SK-N-SH treated with all-trans-retinoic acid at 6 μM for 48 hours (cell line): ENCODE measurements at regions not wholly inside any gene's neighbourhood (a gene's known extent, or its start where the extent isn't known, plus 50 kb on each side); places are given as distances from the start of the nearest gene placed in this dataset.

Source experiments
- ATAC-seq: fragments of 200-7000 bp; cut with Tn5 transposase; 3 replicates; pipeline ENCODE4 v1.9.1; 2020; ENCODE audit warnings: mild to moderate bottlenecking, moderate library complexity
- ARNTL ChIP-seq: fragments of 450-650 bp; formaldehyde crosslinking; IDR thresholded peaks from 2 replicates; pipeline ENCODE4 v1.5.0; 2020; ENCODE audit warnings: low read depth, mild to moderate bottlenecking, moderate library complexity, borderline replicate concordance
- BACH2 ChIP-seq: fragments of 250-450 bp; sonication (Bioruptor Pico); IDR thresholded peaks from 2 replicates; pipeline ENCODE4 v1.9.0; 2021; ENCODE audit warnings: mild to moderate bottlenecking, borderline replicate concordance
- CSDC2 ChIP-seq: fragments of 250-450 bp; sonication (Bioruptor Pico); IDR thresholded peaks from 2 replicates; pipeline ENCODE4 v1.5.0; 2020; ENCODE audit warnings: mild to moderate bottlenecking, moderate library complexity
- ESRRG ChIP-seq: fragments of 250-450 bp; sonication (Bioruptor Pico); IDR thresholded peaks from 2 replicates; pipeline ENCODE4 v1.6.1; 2021; ENCODE audit warnings: mild to moderate bottlenecking
- GLIS3 ChIP-seq: fragments of 250-450 bp; sonication (Bioruptor Pico); IDR thresholded peaks from 2 replicates; pipeline ENCODE4 v1.5.0; 2020; ENCODE audit warnings: mild to moderate bottlenecking, moderate library complexity
- ISL1 ChIP-seq: fragments of 250-450 bp; sonication (Bioruptor Pico); IDR thresholded peaks from 2 replicates; pipeline ENCODE4 v2.1.2; 2022; ENCODE audit warnings: mild to moderate bottlenecking, moderate library complexity
- OSR1 ChIP-seq: fragments of 250-450 bp; sonication (Bioruptor Pico); IDR thresholded peaks from 2 replicates; pipeline ENCODE4 v1.8.0; 2022; ENCODE audit warnings: moderate library complexity, mild to moderate bottlenecking, inconsistent platforms
- PATZ1 ChIP-seq: fragments of 250-450 bp; sonication (Bioruptor Pico); IDR thresholded peaks from 2 replicates; pipeline ENCODE4 v1.8.0; 2020; ENCODE audit warnings: mild to moderate bottlenecking, moderate library complexity, borderline replicate concordance
- PPARA ChIP-seq: fragments of 250-450 bp; sonication (Bioruptor Pico); IDR thresholded peaks from 2 replicates; pipeline ENCODE4 v1.5.0; 2020; ENCODE audit warnings: mild to moderate bottlenecking, borderline replicate concordance
- RARB ChIP-seq: fragments of 250-450 bp; sonication (Bioruptor Pico); IDR thresholded peaks from 2 replicates; pipeline ENCODE4 v1.8.0; 2021; ENCODE audit warnings: mild to moderate bottlenecking, moderate library complexity
- SNAI2 ChIP-seq: fragments of 250-450 bp; sonication (Bioruptor Pico); IDR thresholded peaks from 2 replicates; pipeline ENCODE4 v1.5.0; 2020; ENCODE audit warnings: mild to moderate bottlenecking, moderate library complexity
- TCF4 ChIP-seq: fragments of 250-450 bp; sonication (Bioruptor Pico); IDR thresholded peaks from 2 replicates; pipeline ENCODE4 v1.8.0; 2021; ENCODE audit warnings: mild to moderate bottlenecking, moderate library complexity, borderline replicate concordance
- TOX ChIP-seq: fragments of 250-450 bp; sonication (Bioruptor Pico); IDR thresholded peaks from 2 replicates; pipeline ENCODE4 v1.8.0; 2021; ENCODE audit warnings: mild to moderate bottlenecking, moderate library complexity, borderline replicate concordance
- TSHZ2 ChIP-seq: fragments of 250-450 bp; sonication (Bioruptor Pico); IDR thresholded peaks from 2 replicates; pipeline ENCODE4 v1.5.0; 2020; ENCODE audit warnings: mild to moderate bottlenecking, moderate library complexity
- ZC3H10 ChIP-seq: fragments of 250-450 bp; sonication (Bioruptor Pico); IDR thresholded peaks from 2 replicates; pipeline ENCODE4 v1.5.1; 2021; ENCODE audit warnings: mild to moderate bottlenecking, moderate library complexity
- ZFP3 ChIP-seq: fragments of 250-450 bp; sonication (Bioruptor Pico); IDR thresholded peaks from 2 replicates; pipeline ENCODE4 v1.5.0; 2020; ENCODE audit warnings: mild to moderate bottlenecking, moderate library complexity
- ZNF565 ChIP-seq: fragments of 450-650 bp; formaldehyde crosslinking; conservative IDR thresholded peaks from 2 replicates; pipeline ENCODE4 v1.5.0; 2020; ENCODE audit warnings: low read depth, mild to moderate bottlenecking, moderate library complexity
- ZNF70 ChIP-seq: fragments of 450-650 bp; formaldehyde crosslinking; IDR thresholded peaks from 2 replicates; pipeline ENCODE4 v1.5.0; 2020; ENCODE audit warnings: mild to moderate bottlenecking, moderate library complexity
- ZNF8 ChIP-seq: fragments of 450-650 bp; formaldehyde crosslinking; IDR thresholded peaks from 2 replicates; pipeline ENCODE4 v1.5.0; 2020; ENCODE audit warnings: mild to moderate bottlenecking, moderate library complexity
- TF ChIP-seq, protein P1 (sequence below): fragments of 250-450 bp; sonication (Bioruptor Pico); IDR thresholded peaks from 2 replicates; pipeline ENCODE4 v1.5.1; 2021; ENCODE audit warnings: mild to moderate bottlenecking, moderate library complexity
- TF ChIP-seq, protein P2 (sequence below): fragments of 250-450 bp; sonication (Bioruptor Pico); IDR thresholded peaks from 2 replicates; pipeline ENCODE4 v1.8.0; 2021; ENCODE audit warnings: low read depth, mild to moderate bottlenecking, moderate library complexity, borderline replicate concordance

DNA sequence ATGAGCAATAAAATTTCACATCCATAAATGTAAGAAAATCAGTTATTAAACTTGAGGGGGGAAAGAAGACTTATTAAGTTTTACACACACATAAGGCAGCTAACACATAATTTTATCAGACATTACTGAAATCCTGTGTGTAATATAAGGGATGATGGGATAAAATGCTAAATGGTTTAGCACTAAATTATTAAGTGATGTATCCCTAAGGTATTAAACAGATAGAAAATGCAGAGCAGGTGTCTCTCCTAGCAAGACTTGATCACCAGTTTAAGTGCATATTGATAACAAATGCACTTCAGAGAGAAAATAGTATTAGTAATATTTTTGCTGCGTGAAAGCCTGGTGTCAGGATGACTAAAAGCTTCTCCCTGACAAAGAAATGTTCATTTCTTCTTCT lies 172.8 kb upstream of the ZFP64 start (continued):
- TF ChIP-seq PPARA (CRISPR knock-in tag), result no peak

DNA sequence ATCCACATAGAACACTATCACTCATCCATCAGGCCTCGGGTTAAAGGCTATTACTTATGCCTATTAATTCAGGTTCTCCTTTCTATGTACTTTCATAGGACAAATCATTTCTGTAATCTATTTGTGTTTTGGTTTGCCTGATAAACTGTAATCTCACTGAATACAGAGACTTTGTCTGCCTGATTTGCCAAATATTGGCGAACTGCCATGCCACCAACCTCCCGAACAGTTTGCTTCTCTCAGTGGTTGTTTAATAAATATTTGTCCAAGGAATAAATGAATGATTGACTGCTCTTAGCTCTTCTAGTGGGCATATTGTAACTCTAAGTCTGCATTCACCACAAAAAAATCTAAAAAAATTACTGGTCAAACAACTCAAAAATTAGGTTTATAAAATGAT lies 170.1 kb upstream of the ZFP64 start:
- TF ChIP-seq SNAI2 (CRISPR knock-in tag), result no peak
- TF ChIP-seq PPARA (CRISPR knock-in tag), result no peak
- TF ChIP-seq OSR1 (CRISPR knock-in tag), result no peak
- TF ChIP-seq GLIS3 (CRISPR knock-in tag), result no peak
- no peak for TF ChIP-seq BACH2 (CRISPR knock-in tag)
- TF ChIP-seq PATZ1 (CRISPR knock-in tag), result no peak
- no peak for TF ChIP-seq ESRRG (CRISPR knock-in tag)
- TF ChIP-seq ZNF70 (CRISPR knock-in tag), result no peak
- TF ChIP-seq ISL1 (CRISPR knock-in tag), result no peak
- TF ChIP-seq, protein P1, sequence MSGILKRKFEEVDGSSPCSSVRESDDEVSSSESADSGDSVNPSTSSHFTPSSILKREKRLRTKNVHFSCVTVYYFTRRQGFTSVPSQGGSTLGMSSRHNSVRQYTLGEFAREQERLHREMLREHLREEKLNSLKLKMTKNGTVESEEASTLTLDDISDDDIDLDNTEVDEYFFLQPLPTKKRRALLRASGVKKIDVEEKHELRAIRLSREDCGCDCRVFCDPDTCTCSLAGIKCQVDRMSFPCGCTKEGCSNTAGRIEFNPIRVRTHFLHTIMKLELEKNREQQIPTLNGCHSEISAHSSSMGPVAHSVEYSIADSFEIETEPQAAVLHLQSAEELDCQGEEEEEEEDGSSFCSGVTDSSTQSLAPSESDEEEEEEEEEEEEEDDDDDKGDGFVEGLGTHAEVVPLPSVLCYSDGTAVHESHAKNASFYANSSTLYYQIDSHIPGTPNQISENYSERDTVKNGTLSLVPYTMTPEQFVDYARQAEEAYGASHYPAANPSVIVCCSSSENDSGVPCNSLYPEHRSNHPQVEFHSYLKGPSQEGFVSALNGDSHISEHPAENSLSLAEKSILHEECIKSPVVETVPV (CRISPR knock-in tag), result no peak
- TF ChIP-seq TCF4, result no peak
- TF ChIP-seq TOX (CRISPR knock-in tag), result no peak
- no peak for TF ChIP-seq ZNF565
- TF ChIP-seq CSDC2 (CRISPR knock-in tag), result no peak
- no peak for TF ChIP-seq ZNF8
- TF ChIP-seq RARB (CRISPR knock-in tag), result no peak
- no peak for TF ChIP-seq ARNTL
- no peak for TF ChIP-seq ZFP3 (CRISPR knock-in tag)
- TF ChIP-seq, all 23 proteins: peak for 0
- ATAC-seq, result no peak

GRCh38 chr20:52349806-52350205 lies 158.2 kb upstream of the ZFP64 start:
- TF ChIP-seq ARNTL, result no peak
- TF ChIP-seq GLIS3 (CRISPR knock-in tag), result no peak
- no peak for TF ChIP-seq ZNF8
- TF ChIP-seq TSHZ2, result no peak
- TF ChIP-seq OSR1 (CRISPR knock-in tag), result no peak
- TF ChIP-seq ISL1 (CRISPR knock-in tag), result no peak
- TF ChIP-seq SNAI2 (CRISPR knock-in tag), result no peak
- no peak for TF ChIP-seq ESRRG (CRISPR knock-in tag)
- TF ChIP-seq RARB (CRISPR knock-in tag), result no peak
- TF ChIP-seq, protein P2, sequence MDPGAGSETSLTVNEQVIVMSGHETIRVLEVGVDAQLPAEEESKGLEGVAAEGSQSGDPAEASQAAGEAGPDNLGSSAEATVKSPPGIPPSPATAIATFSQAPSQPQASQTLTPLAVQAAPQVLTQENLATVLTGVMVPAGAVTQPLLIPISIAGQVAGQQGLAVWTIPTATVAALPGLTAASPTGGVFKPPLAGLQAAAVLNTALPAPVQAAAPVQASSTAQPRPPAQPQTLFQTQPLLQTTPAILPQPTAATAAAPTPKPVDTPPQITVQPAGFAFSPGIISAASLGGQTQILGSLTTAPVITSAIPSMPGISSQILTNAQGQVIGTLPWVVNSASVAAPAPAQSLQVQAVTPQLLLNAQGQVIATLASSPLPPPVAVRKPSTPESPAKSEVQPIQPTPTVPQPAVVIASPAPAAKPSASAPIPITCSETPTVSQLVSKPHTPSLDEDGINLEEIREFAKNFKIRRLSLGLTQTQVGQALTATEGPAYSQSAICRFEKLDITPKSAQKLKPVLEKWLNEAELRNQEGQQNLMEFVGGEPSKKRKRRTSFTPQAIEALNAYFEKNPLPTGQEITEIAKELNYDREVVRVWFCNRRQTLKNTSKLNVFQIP (CRISPR knock-in tag), result no peak
- TF ChIP-seq TCF4, result no peak
- no peak for TF ChIP-seq ZNF565
- TF ChIP-seq PPARA (CRISPR knock-in tag), result no peak
- no peak for TF ChIP-seq ZNF70 (CRISPR knock-in tag)
- no peak for TF ChIP-seq CSDC2 (CRISPR knock-in tag)
- TF ChIP-seq ZC3H10 (CRISPR knock-in tag), result no peak
- no peak for ATAC-seq

DNA sequence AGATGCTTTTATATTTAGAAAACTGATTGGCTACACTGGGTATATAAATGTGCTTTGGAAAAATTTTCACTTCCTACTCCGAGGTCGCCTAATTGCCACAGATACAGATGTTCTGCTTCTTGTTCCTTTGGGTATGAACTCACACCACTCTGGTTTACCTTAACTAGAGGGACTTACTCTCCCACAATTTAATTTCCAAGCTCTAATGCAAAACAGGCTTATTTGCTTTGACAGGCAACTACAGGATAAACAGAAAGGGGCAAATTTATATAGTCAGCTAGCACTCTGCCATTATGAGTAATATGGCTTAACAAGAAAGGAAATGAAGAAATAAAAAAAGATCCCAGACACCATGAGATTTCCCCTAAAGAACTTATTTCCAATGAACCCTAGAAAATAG lies 156.9 kb upstream of the ZFP64 start:
- no peak for ATAC-seq
- TF ChIP-seq ISL1 (CRISPR knock-in tag), result peak; percentile 42
- TF ChIP-seq ARNTL, result no peak
- TF ChIP-seq TCF4, result peak; percentile 85
- TF ChIP-seq TSHZ2, result peak; percentile 73; the same call in 1 of the 2 replicates
- TF ChIP-seq ZNF8, result no peak
